K562 (cell line): ENCODE measurements at regions not wholly inside any gene's neighbourhood (a gene's known extent, or its start where the extent isn't known, plus 50 kb on each side); places are given as distances from the start of the nearest gene placed in this dataset.
A peak's percentile ranks its signal among the peaks of the same experiment; 100 is the strongest.

Source experiments
- ARID2 ChIP-seq: fragments of 450-650 bp; IDR thresholded peaks from 2 replicates; pipeline ENCODE4 v1.6.1; 2017; ENCODE audit warnings: antibody characterized with exemption, mild to moderate bottlenecking
- NFIX ChIP-seq: fragments of 250-450 bp; sonication (Bioruptor Pico); IDR thresholded peaks from 2 replicates; pipeline ENCODE4 v1.4.0; 2020; ENCODE audit warnings: low read depth, mild to moderate bottlenecking, moderate library complexity
- RAD21 ChIP-seq, 2 experiments: fragments of 250-450 bp in 1 of 2; fragments of 450-650 bp in 1 of 2; sonication (Bioruptor Pico) in 1 of 2; formaldehyde crosslinking in 1 of 2; IDR thresholded peaks in 1 of 2; conservative IDR thresholded peaks in 1 of 2; 2 replicates each; pipeline versions ENCODE4 v1.4.0 to v1.8.0; 2020 to 2022; ENCODE audit warnings: mild to moderate bottlenecking in 2 of 2, moderate library complexity in 1 of 2
- RB1 ChIP-seq: fragments of 450-650 bp; IDR thresholded peaks from 2 replicates; pipeline ENCODE4 v1.6.1; 2017; ENCODE audit warnings: low read depth, mild to moderate bottlenecking
- ZNF76 ChIP-seq: fragments of 250-450 bp; sonication (Bioruptor Pico); IDR thresholded peaks from 2 replicates; pipeline ENCODE4 v1.4.0; 2020; ENCODE audit warnings: mild to moderate bottlenecking, moderate library complexity, borderline replicate concordance
- TF ChIP-seq, protein P1 (sequence below), 2 experiments: IDR thresholded peaks in 1 of 2; conservative IDR thresholded peaks in 1 of 2; 2 replicates each; pipeline ENCODE4 v1.6.1; 2016; ENCODE audit warnings: low read depth in 2 of 2, mild to moderate bottlenecking in 1 of 2, missing compliant biosample characterization in 1 of 2, missing genetic modification characterization in 1 of 2, moderate library complexity in 1 of 2
- TF ChIP-seq, protein P2 (sequence below): fragments of 250-450 bp; sonication (Bioruptor Pico); IDR thresholded peaks from 2 replicates; pipeline ENCODE4 v1.8.0; 2021; ENCODE audit warnings: moderate library complexity, mild to moderate bottlenecking, inconsistent platforms
- TF ChIP-seq, protein P3 (sequence below), 2 experiments: IDR thresholded peaks; 2 replicates each; pipeline ENCODE4 v1.6.1; 2012; ENCODE audit warnings: improper control_type of control experiment in 2 of 2, low read depth in 2 of 2, low read length in 2 of 2, borderline replicate concordance in 1 of 2

DNA sequence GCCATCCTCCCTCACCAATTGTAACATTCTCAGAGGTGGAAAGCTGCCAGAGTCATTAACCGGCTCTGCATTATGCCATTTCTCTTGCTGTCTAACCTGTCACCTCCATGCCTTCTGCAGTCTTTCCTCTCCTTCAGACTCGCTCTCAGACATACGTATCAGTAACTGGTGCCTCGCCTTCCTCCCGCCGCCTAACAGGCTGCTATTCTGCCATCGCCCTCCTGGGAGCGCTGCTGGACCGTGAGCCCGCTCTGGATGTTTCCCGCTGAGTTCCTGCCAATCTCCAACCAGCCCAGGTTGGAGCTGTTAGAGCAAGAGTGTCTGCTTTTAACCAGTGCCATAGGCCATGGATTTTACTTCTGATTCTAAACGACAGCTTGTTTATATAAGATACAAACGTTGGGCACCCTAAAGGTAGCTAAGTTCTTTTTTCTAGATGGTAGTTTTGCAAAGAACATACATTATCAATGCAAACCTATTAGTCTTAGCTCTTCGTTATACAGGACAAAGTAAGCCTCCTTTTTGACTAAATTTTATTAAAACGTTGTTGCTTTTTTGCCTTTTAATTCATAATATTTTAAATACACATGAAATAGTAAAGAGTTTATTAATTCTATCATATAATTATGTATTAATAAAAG, 59.5 kb upstream of the NEIL3 start (continued):
- TF ChIP-seq, protein P1, sequence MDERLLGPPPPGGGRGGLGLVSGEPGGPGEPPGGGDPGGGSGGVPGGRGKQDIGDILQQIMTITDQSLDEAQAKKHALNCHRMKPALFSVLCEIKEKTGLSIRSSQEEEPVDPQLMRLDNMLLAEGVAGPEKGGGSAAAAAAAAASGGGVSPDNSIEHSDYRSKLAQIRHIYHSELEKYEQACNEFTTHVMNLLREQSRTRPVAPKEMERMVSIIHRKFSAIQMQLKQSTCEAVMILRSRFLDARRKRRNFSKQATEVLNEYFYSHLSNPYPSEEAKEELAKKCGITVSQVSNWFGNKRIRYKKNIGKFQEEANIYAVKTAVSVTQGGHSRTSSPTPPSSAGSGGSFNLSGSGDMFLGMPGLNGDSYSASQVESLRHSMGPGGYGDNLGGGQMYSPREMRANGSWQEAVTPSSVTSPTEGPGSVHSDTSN (CRISPR knock-in tag; IDR thresholded peaks at IDR 0.05; ENCODE audit: low read depth): no peak
- TF ChIP-seq, protein P1 (tag; conservative IDR thresholded peaks at IDR 0.05; ENCODE audit: low read depth): 0 out of 2 replicates have a peak, but pooled peaks have one; percentile 33
- TF ChIP-seq, protein P2, sequence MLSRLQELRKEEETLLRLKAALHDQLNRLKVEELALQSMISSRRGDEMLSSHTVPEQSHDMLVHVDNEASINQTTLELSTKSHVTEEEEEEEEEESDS (CRISPR knock-in tag): no peak
- TF ChIP-seq, protein P3, sequence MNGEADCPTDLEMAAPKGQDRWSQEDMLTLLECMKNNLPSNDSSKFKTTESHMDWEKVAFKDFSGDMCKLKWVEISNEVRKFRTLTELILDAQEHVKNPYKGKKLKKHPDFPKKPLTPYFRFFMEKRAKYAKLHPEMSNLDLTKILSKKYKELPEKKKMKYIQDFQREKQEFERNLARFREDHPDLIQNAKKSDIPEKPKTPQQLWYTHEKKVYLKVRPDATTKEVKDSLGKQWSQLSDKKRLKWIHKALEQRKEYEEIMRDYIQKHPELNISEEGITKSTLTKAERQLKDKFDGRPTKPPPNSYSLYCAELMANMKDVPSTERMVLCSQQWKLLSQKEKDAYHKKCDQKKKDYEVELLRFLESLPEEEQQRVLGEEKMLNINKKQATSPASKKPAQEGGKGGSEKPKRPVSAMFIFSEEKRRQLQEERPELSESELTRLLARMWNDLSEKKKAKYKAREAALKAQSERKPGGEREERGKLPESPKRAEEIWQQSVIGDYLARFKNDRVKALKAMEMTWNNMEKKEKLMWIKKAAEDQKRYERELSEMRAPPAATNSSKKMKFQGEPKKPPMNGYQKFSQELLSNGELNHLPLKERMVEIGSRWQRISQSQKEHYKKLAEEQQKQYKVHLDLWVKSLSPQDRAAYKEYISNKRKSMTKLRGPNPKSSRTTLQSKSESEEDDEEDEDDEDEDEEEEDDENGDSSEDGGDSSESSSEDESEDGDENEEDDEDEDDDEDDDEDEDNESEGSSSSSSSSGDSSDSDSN (IDR thresholded peaks at IDR 0.05; ENCODE audit: borderline replicate concordance in 1 of 2, low read depth in 2 of 2, low read length in 2 of 2): no peak
- TF ChIP-seq RAD21 (CRISPR knock-in tag; conservative IDR thresholded peaks at IDR 0.05 in 1 of 2, IDR thresholded peaks at IDR 0.05 in 1 of 2) (peak; percentile 86 to 92), ZNF76 (CRISPR knock-in tag) (no peak), NFIX (CRISPR knock-in tag) (no peak), ARID2 (peak; percentile 75; the same call in 1 of the 2 replicates), RB1 (peak; percentile 82)
